NCI-H2227 (cell line): ENCODE measurements at regions not wholly inside any gene's neighbourhood (a gene's known extent, or its start where the extent isn't known, plus 50 kb on each side); places are given as distances from the start of the nearest gene placed in this dataset.
A peak's percentile ranks its signal among the peaks of the same experiment; 100 is the strongest.
"Not testable (repeated sequence)": the region's sequence is repeated elsewhere in the genome, so short reads cannot be mapped to it uniquely, and the experiment has no call there.

ENCODE experiments used
- DNase-seq: peaks from one replicate; lab custom pipeline; 2025; ENCODE audit not compliant: unreplicated experiment; lab: John Stamatoyannopoulos, UW

GRCh38 chr3:163504974-163505373, 1573.3 kb downstream of the SI start:
- DNase-seq, result no peak

GRCh38 chr3:163499736-163500219, 1578.5 kb downstream of the SI start:
- DNase-seq, result peak; percentile 55

- peak; percentile 55 for DNase-seq
These were observed 1579.2 kb downstream of the SI start for GRCh38 chr3:163498842-163499735.

- DNase-seq, result no peak
These were observed 1586.6 kb downstream of the SI start for GRCh38 chr3:163491714-163492113.

GRCh38 chr3:163490119-163490518, 1588.2 kb downstream of the SI start:
- no peak for DNase-seq

GRCh38 chr3:163482695-163483094, 1595.6 kb downstream of the SI start:
- DNase-seq, result no peak

GRCh38 chr3:163481738-163482137, 1596.6 kb downstream of the SI start:
- DNase-seq, result no peak

- DNase-seq, result no peak
These were observed 1602.1 kb downstream of the SI start for GRCh38 chr3:163476179-163476578.

GRCh38 chr3:163474766-163475165, 1603.5 kb downstream of the SI start:
- no peak for DNase-seq

GRCh38 chr3:163468531-163469335, 1609.6 kb downstream of the SI start:
- no peak for DNase-seq

GRCh38 chr3:163462446-163462845, 1615.8 kb downstream of the SI start:
- DNase-seq, result no peak

- DNase-seq, result no peak
These were observed 1627.6 kb downstream of the SI start for GRCh38 chr3:163450698-163451097.

GRCh38 chr3:163438760-163439159, 1639.5 kb downstream of the SI start:
- no peak for DNase-seq

GRCh38 chr3:163422671-163423070, 1655.6 kb downstream of the SI start:
- no peak for DNase-seq

GRCh38 chr3:163391407-163392181, 1686.7 kb downstream of the SI start:
- DNase-seq, result no peak

- DNase-seq, result no peak
These were observed 1693.9 kb downstream of the SI start for GRCh38 chr3:163384383-163384782.

- DNase-seq, result no peak
These were observed 1696.1 kb downstream of the SI start for GRCh38 chr3:163382183-163382582.

GRCh38 chr3:163368168-163368567, 1710.1 kb downstream of the SI start:
- DNase-seq, result no peak

GRCh38 chr3:163364717-163365116, 1713.6 kb downstream of the SI start:
- DNase-seq, result no peak

- no peak for DNase-seq
These were observed 1716.1 kb downstream of the SI start for GRCh38 chr3:163362151-163362550.

GRCh38 chr3:163361357-163361878, 1716.9 kb downstream of the SI start:
- not testable (repeated sequence) for DNase-seq
